ENCODE measurements at regions not wholly inside any gene's neighbourhood (a gene's known extent, or its start where the extent isn't known, plus 50 kb on each side); places are given as distances from the start of the nearest gene placed in this dataset.

- peaks cover 30 to 46% of the 10 kb centered on the region in 2 donors for H3K4me1 Mint-ChIP-seq
- H3K4me3 Mint-ChIP-seq, result no peak overlapping the region
- DNase-seq (no peak), ATAC-seq (replicated peaks) (no peak)
- peaks cover 17% of the 10 kb centered on the region in 2 donors for H3K36me3 Mint-ChIP-seq
- H3K27ac Mint-ChIP-seq, result peak overlapping the region; percentile 7
- H3K27me3 Mint-ChIP-seq, result no peaks in the 10 kb centered on the region
- peaks cover 0 to 2% of the 10 kb centered on the region in 2 donors for H3K9me3 Mint-ChIP-seq
Observed at GRCh38 chr13:50119591-50119990, 104.3 kb downstream of the KCNRG start.

- H3K4me3 Mint-ChIP-seq, result peak overlapping the region; percentile 92 to 95
- ATAC-seq (replicated peaks) (no peak), DNase-seq (no peak)
- H3K27ac Mint-ChIP-seq, result peak overlapping the region; percentile 94
- no peaks in the 10 kb centered on the region for H3K27me3 Mint-ChIP-seq
- H3K9me3 Mint-ChIP-seq, result peaks cover 0 to 2% of the 10 kb centered on the region in 2 donors
- peaks cover 15 to 24% of the 10 kb centered on the region in 2 donors for H3K36me3 Mint-ChIP-seq
- peaks cover 40 to 56% of the 10 kb centered on the region in 2 donors for H3K4me1 Mint-ChIP-seq
Observed at GRCh38 chr13:50122455-50122854, 107.2 kb downstream of the KCNRG start.

GRCh38 chr13:50123002-50123401, 107.8 kb downstream of the KCNRG start:
- no peaks in the 10 kb centered on the region for H3K27me3 Mint-ChIP-seq
- peaks cover 15 to 24% of the 10 kb centered on the region in 2 donors for H3K36me3 Mint-ChIP-seq
- H3K9me3 Mint-ChIP-seq, result peaks cover 0 to 2% of the 10 kb centered on the region in 2 donors
- H3K27ac Mint-ChIP-seq, result peak overlapping the region; percentile 94
- H3K4me3 Mint-ChIP-seq, result peak overlapping the region; percentile 92 to 95
- DNase-seq (no peak), ATAC-seq (replicated peaks) (no peak)
- peaks cover 40 to 61% of the 10 kb centered on the region in 2 donors for H3K4me1 Mint-ChIP-seq

- peaks cover 0 to 2% of the 10 kb centered on the region in 2 donors for H3K9me3 Mint-ChIP-seq
- no peak for DNase-seq
- H3K27me3 Mint-ChIP-seq, result no peaks in the 10 kb centered on the region
- peaks cover 42 to 66% of the 10 kb centered on the region in 2 donors for H3K4me1 Mint-ChIP-seq
- H3K36me3 Mint-ChIP-seq, result peaks cover 15 to 26% of the 10 kb centered on the region in 2 donors
- ATAC-seq (replicated peaks), result no peak
- peak overlapping the region; percentile 92 to 95 for H3K4me3 Mint-ChIP-seq
- peak overlapping the region; percentile 94 for H3K27ac Mint-ChIP-seq
Observed at GRCh38 chr13:50123515-50123861, 108.2 kb downstream of the KCNRG start.

GRCh38 chr13:50123862-50124535, 108.8 kb downstream of the KCNRG start:
- peaks cover 0 to 2% of the 10 kb centered on the region in 2 donors for H3K9me3 Mint-ChIP-seq
- peak overlapping the region; percentile 92 to 95 for H3K4me3 Mint-ChIP-seq
- peak; percentile 69 to 71 for ATAC-seq (replicated peaks)
- peak overlapping the region; percentile 98 for H3K27ac Mint-ChIP-seq
- H3K4me1 Mint-ChIP-seq, result peaks cover 45 to 71% of the 10 kb centered on the region in 2 donors
- no peaks in the 10 kb centered on the region for H3K27me3 Mint-ChIP-seq
- H3K36me3 Mint-ChIP-seq, result peaks cover 15 to 24% of the 10 kb centered on the region in 2 donors
- peak; percentile 93 for DNase-seq

GRCh38 chr13:50124536-50125303, 109.5 kb downstream of the KCNRG start:
- Mint-ChIP-seq H3K27ac (peak overlapping the region; percentile 98), H3K4me3 (peak overlapping the region; percentile 92 to 95), H3K9me3 (no peaks in the 10 kb centered on the region), H3K27me3 (no peaks in the 10 kb centered on the region), H3K4me1 (peaks cover 46 to 74% of the 10 kb centered on the region in 2 donors), H3K36me3 (peaks cover 10 to 21% of the 10 kb centered on the region in 2 donors)
- ATAC-seq (replicated peaks) (peak; percentile 41 to 45), DNase-seq (no peak)

- H3K4me1 Mint-ChIP-seq, result peaks cover 48 to 78% of the 10 kb centered on the region in 2 donors
- H3K36me3 Mint-ChIP-seq, result peaks cover 10 to 21% of the 10 kb centered on the region in 2 donors
Observed at GRCh38 chr13:50125304-50125553, 110.0 kb downstream of the KCNRG start.

GRCh38 chr13:50125554-50126262, 110.5 kb downstream of the KCNRG start:
- Mint-ChIP-seq H3K4me1 (peaks cover 47 to 75% of the 10 kb centered on the region in 2 donors), H3K27ac (peak overlapping the region; percentile 98), H3K9me3 (no peaks in the 10 kb centered on the region), H3K4me3 (peak overlapping the region; percentile 92 to 95), H3K36me3 (peaks cover 8 to 20% of the 10 kb centered on the region in 2 donors), H3K27me3 (no peaks in the 10 kb centered on the region)
- no peak for DNase-seq
- ATAC-seq (replicated peaks), result peak; percentile 37 to 43

More at GRCh38 chr13:50125304-50125553, 110.0 kb downstream of the KCNRG start:
- Mint-ChIP-seq H3K4me3 (peak overlapping the region; percentile 92 to 95), H3K27me3 (no peaks in the 10 kb centered on the region), H3K9me3 (no peaks in the 10 kb centered on the region), H3K27ac (peak overlapping the region; percentile 98)
- ATAC-seq (replicated peaks), result peak; percentile 8 to 10
- DNase-seq, result peak; percentile 75

- Mint-ChIP-seq H3K27me3 (no peaks in the 10 kb centered on the region), H3K27ac (peak overlapping the region; percentile 98), H3K9me3 (no peaks in the 10 kb centered on the region), H3K4me1 (peaks cover 45 to 74% of the 10 kb centered on the region in 2 donors), H3K36me3 (peaks cover 7 to 19% of the 10 kb centered on the region in 2 donors), H3K4me3 (peak overlapping the region; percentile 92 to 95)
- DNase-seq, result no peak
- no peak for ATAC-seq (replicated peaks)
Observed at GRCh38 chr13:50126263-50126992, 111.2 kb downstream of the KCNRG start.

- DNase-seq (peak; percentile 52), ATAC-seq (replicated peaks) (no peak)
- Mint-ChIP-seq H3K9me3 (no peaks in the 10 kb centered on the region), H3K27ac (peak overlapping the region; percentile 98), H3K36me3 (peaks cover 7 to 19% of the 10 kb centered on the region in 2 donors), H3K27me3 (no peaks in the 10 kb centered on the region), H3K4me1 (peaks cover 42 to 74% of the 10 kb centered on the region in 2 donors), H3K4me3 (peak overlapping the region; percentile 92 to 95)
Observed at GRCh38 chr13:50126993-50127725, 111.9 kb downstream of the KCNRG start.

- Mint-ChIP-seq H3K27me3 (peaks cover 5 to 6% of the 10 kb centered on the region in 2 donors), H3K27ac (peak overlapping the region; percentile 42), H3K36me3 (peaks cover under 1 to 14% of the 10 kb centered on the region in 2 donors), H3K4me3 (peak overlapping the region; percentile 92 to 95), H3K9me3 (no peaks in the 10 kb centered on the region), H3K4me1 (peaks cover 42 to 74% of the 10 kb centered on the region in 2 donors)
- no peak for ATAC-seq (replicated peaks)
- DNase-seq, result no peak
Observed at GRCh38 chr13:50127726-50128291, 112.6 kb downstream of the KCNRG start.

GRCh38 chr13:50128428-50128931, 113.2 kb downstream of the KCNRG start:
- H3K9me3 Mint-ChIP-seq, result no peaks in the 10 kb centered on the region
- H3K4me3 Mint-ChIP-seq, result peak overlapping the region in 1 of 2 donors; percentile 84
- peaks cover 36 to 72% of the 10 kb centered on the region in 2 donors for H3K4me1 Mint-ChIP-seq
- ATAC-seq (replicated peaks), result no peak
- DNase-seq, result no peak
- H3K27ac Mint-ChIP-seq, result peak overlapping the region; percentile 95
- peaks cover 0 to 12% of the 10 kb centered on the region in 2 donors for H3K36me3 Mint-ChIP-seq
- peaks cover 7 to 10% of the 10 kb centered on the region in 2 donors for H3K27me3 Mint-ChIP-seq
